ENCODE measurements at regions not wholly inside any gene's neighbourhood (a gene's known extent, or its start where the extent isn't known, plus 50 kb on each side); places are given as distances from the start of the nearest gene placed in this dataset.

DNA sequence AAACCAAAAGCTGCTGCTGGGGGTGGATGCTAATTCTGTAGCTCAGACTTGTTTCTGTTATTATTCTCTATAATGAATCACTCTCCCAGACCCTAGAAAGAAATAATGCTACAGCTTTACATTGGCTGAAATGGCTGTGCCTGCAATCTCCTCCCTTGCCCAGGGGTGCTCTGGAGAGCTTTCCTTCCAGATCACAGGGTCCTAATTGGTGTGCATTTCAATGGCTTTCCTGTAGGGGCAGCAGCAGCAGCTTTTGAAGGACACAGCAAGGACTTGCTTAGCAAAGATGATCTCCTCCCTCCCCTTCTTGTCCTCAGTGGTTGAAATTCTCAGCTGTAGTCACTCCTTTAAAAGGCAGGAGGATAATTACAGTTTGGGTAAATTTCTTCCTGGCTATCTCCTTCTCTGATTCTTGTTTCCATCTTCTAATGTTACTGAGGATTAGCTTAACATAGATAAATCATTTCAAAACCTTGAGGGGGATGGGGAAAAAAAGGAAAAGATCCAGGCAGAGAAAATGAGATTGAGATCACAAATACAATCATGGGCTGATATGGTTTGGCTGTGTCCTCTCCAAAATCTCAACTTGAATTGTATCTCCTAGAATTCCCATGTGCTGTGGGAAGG, 120.2 kb upstream of the CTTNBP2 start:
- ATAC-seq, result peak; percentile 94 to 97
- TF ChIP-seq HDAC2 (IDR thresholded peaks at IDR 0.05) (no peak), EHF (CRISPR knock-in tag; IDR thresholded peaks at IDR 0.05) (no peak), MYC (IDR thresholded peaks at IDR 0.05; ENCODE audit: borderline replicate concordance, low read length) (no peak), HOXB5 (CRISPR knock-in tag; IDR thresholded peaks at IDR 0.05) (no peak), MAFK (IDR thresholded peaks at IDR 0.05; ENCODE audit: partially characterized antibody) (no peak), KDM1A (IDR thresholded peaks at IDR 0.05; ENCODE audit: low read depth) (no peak), ESRRA (IDR thresholded peaks at IDR 0.05; ENCODE audit: borderline replicate concordance, low read length) (peak; percentile 54; the same call in 1 of the 2 replicates), GATA3 (IDR thresholded peaks at IDR 0.05; ENCODE audit: borderline replicate concordance) (no peak), RAD21 (conservative IDR thresholded peaks at IDR 0.05 in 1 of 2, IDR thresholded peaks at IDR 0.05 in 1 of 2) (0 out of 5 replicates have a peak, but pooled peaks of 1 of the 2 experiments have one; percentile 17), NFE2L2 (conservative IDR thresholded peaks at IDR 0.05; ENCODE audit: low read length) (no peak), SMC3 (IDR thresholded peaks at IDR 0.05) (no peak), CTCF (IDR thresholded peaks at IDR 0.05) (peak; percentile 25; the same call in 2 of the 3 replicates), FOSB (CRISPR knock-in tag; IDR thresholded peaks at IDR 0.05) (no peak), FOSL2 (IDR thresholded peaks at IDR 0.05) (no peak), FOSL2 (CRISPR knock-in tag; IDR thresholded peaks at IDR 0.05) (no peak), TFCP2L1 (CRISPR knock-in tag; IDR thresholded peaks at IDR 0.05) (no peak), ZNF302 (CRISPR knock-in tag; IDR thresholded peaks at IDR 0.05) (no peak)
- TF ChIP-seq, protein P1, sequence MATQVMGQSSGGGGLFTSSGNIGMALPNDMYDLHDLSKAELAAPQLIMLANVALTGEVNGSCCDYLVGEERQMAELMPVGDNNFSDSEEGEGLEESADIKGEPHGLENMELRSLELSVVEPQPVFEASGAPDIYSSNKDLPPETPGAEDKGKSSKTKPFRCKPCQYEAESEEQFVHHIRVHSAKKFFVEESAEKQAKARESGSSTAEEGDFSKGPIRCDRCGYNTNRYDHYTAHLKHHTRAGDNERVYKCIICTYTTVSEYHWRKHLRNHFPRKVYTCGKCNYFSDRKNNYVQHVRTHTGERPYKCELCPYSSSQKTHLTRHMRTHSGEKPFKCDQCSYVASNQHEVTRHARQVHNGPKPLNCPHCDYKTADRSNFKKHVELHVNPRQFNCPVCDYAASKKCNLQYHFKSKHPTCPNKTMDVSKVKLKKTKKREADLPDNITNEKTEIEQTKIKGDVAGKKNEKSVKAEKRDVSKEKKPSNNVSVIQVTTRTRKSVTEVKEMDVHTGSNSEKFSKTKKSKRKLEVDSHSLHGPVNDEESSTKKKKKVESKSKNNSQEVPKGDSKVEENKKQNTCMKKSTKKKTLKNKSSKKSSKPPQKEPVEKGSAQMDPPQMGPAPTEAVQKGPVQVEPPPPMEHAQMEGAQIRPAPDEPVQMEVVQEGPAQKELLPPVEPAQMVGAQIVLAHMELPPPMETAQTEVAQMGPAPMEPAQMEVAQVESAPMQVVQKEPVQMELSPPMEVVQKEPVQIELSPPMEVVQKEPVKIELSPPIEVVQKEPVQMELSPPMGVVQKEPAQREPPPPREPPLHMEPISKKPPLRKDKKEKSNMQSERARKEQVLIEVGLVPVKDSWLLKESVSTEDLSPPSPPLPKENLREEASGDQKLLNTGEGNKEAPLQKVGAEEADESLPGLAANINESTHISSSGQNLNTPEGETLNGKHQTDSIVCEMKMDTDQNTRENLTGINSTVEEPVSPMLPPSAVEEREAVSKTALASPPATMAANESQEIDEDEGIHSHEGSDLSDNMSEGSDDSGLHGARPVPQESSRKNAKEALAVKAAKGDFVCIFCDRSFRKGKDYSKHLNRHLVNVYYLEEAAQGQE (IDR thresholded peaks at IDR 0.05), result no peak
- FAIRE-seq, result no peak
- ChIA-PET POLR2A (no interaction called here), CTCF (interaction anchor here (0.6 to 1.5 kb wide), 6 partner anchors 10 to 206 kb away, joined by 3 to 5 read pairs (median 3); no protein-coding TSS in a partner anchor)
- no peak overlapping the region for H3K4me3 ChIP-seq
- peak; percentile 43 to 64 for DNase-seq (ENCODE audit: low read depth in 1 of 2, low spot score in 1 of 2)
- H3K4me1 ChIP-seq, result peaks cover 6% of the 10 kb centered on the region; the same call in 1 of the 3 replicates
- no peak overlapping the region for H3K4me2 ChIP-seq
- H3K27ac ChIP-seq, result no peak overlapping the region
- no peaks in the 10 kb centered on the region for H3K9me3 ChIP-seq

DNA sequence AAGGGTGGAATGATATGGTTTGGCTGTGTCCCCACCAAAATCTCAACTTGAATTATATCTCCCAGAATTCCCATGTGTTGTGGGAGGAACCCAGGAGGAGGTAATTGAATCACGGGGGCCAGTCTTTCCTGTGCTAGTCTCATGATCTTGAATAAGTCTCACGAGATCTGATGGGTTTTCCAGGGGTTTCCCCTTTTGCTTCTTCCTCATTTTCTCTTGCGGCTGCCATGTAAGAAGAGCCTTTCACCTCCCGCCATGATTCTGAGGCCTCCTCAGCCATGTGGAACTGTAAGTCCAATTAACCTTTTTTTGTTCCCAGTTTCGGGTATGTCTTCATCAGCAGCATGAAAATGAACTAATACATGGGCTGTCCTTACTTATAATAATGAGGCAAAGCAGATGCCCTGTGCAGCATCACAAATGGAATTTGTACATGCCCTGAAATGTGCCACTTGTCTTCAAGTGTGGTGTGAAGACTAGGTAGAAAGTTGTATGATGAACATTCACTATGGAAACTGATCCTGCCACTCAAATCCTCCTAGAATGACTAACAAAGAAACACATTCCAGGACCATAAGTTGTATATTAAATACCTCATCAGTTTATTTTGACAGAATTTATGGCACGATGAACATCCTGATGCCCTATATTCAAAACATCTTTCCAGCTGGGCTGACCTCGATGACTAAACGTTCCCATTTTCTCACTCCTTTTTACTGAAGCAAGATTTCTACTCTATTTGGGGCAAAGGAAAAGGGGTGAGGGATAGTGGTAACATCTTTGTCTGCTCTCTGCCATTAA, 122.8 kb upstream of the CTTNBP2 start:
- Histone ChIP-seq H3K4me2 (no peak overlapping the region), H3K27ac (no peak overlapping the region), H3K4me1 (peaks cover 6% of the 10 kb centered on the region; the same call in 1 of the 3 replicates), H3K9me3 (no peaks in the 10 kb centered on the region), H3K4me3 (no peak overlapping the region)
- no peak for FAIRE-seq
- no peak for DNase-seq (ENCODE audit: low read depth in 1 of 2, low spot score in 1 of 2)
- ChIA-PET CTCF (no interaction called here), POLR2A (no interaction called here)
- 53% methylated on average over 8 of the region's 8 CpGs for WGBS (ENCODE audit: missing lambda C conversion rate)
- TF ChIP-seq FOSB (CRISPR knock-in tag; IDR thresholded peaks at IDR 0.05) (no peak), NPAS2 (CRISPR knock-in tag; IDR thresholded peaks at IDR 0.05; ENCODE audit: borderline replicate concordance) (no peak), RCOR1 (IDR thresholded peaks at IDR 0.05; ENCODE audit: low read depth, low read length) (no peak)
- no peak for ATAC-seq

Data from A549 (cell line).